Left renal cortex interstitium (tissue), 4 donors: ENCODE measurements at regions not wholly inside any gene's neighbourhood (a gene's known extent, or its start where the extent isn't known, plus 50 kb on each side); places are given as distances from the start of the nearest gene placed in this dataset.
"Not testable (repeated sequence)": the region's sequence is repeated elsewhere in the genome, so short reads cannot be mapped to it uniquely, and the experiment has no call there.

Experiments
- DNase-seq, 4 donors: peaks; one replicate each; pipeline ENCODE4 v3.0.0-alpha.2; 2013; ENCODE audit warnings: low read depth in 4 of 4, low spot score in 2 of 4, missing footprints in 1 of 4

GRCh38 chr2:7515327-7515726, 598.1 kb downstream of the RNF144A start:
- no peak for DNase-seq

DNA sequence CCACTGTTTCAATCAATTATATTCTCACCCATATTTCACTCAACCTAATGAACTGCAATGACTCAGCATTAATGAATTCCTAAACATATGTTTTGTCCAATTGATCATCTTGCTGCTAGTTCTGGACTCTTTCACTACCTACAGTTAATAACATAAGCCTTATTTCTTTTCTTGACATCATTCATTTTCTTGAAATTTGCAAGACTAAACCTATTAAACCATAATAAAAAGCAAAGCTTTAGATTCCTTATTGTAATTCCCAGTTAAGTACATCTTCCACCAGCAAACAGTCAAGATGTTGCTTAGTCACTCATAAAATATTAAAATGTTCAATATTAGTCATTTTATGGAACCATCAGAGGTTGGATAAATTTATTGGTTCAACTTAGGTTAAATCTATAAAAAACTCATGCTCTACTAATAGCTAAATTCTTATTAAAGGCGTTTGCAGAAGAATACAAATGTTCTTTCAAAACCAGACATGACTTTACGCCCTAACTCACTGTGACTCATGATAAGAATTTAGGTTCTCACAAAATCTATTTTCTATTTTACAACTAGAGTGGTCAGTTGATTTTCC, 599.4 kb downstream of the RNF144A start:
- DNase-seq: no peak

GRCh38 chr2:7517088-7517487, 599.9 kb downstream of the RNF144A start:
- no peak for DNase-seq

- no peak for DNase-seq
These were observed 600.6 kb downstream of the RNF144A start for GRCh38 chr2:7517851-7518250.

DNA sequence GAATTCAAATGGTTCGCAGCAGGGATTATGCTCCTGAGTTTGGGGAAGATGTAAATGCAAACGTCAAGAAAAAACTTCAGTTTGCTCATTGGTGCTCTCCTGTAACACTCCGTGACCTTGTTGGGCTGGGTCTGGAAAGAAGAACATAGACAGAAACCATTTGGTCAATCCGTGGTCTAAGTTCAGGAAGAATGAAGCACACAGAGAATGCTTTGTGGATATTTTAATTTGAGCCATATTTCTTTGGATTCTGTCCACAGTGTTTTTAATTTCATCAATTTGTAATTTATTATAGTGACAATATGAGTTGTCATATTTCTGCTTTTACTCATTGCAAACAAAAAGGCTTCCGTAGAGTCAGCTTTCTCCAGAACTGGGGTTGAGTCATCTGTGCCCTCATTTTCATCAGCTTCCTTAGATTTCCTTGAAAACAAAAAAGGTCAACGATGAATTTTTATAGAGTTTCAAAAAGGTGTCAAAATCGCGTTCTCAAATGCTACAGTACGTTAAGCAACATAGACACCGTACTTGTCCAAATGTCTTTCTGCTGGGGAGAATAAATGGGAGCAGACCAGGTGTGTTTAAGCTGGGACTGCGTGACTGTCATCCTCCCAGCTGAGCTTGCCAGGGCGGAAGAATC, 606.4 kb downstream of the RNF144A start:
- DNase-seq: no peak

DNA sequence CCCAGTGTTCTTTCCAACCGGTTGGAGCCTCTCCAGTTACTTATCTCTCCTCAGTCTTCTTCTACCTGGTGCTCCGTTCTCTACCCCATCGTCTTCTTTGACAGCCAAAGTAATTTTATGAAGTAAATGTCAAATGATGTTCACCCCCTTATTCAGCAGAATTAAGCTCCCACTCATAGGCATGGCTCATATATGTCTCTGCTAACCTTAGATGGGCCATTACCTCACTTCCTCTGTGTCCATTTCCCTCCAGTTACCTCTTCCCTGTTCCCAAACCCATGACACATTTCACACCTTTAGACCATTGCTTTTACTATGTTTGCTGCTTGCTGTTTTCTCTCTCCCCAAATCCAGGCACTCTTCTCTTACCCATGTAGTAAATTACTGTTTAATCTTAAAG, 607.0 kb downstream of the RNF144A start:
- no peak for DNase-seq

GRCh38 chr2:7525746-7526145, 608.5 kb downstream of the RNF144A start:
- DNase-seq: no peak

- DNase-seq: no peak
These were observed 610.0 kb downstream of the RNF144A start for GRCh38 chr2:7527165-7527722.

- no peak for DNase-seq
These were observed 612.8 kb downstream of the RNF144A start for GRCh38 chr2:7530001-7530400.

DNA sequence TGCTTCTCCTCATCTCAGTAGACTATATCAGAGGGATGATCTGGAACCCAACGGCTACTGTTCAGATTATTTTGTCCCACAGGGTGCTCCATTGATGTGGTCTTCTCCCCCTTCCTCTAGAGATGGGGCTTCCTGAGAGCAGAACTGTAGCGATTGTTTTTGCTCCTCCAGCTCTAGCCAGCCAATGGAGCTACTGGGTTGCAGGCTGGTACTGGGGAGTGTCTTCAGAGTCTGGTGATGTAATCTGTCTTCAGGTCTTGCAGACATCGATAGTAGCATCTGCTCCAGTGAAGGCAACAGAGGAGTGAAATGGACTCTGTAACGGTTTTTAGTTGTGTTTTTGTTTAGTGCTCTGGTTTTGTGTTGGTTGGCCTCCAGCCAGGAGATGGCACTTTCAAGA, 621.9 kb downstream of the RNF144A start:
- DNase-seq: no peak

- DNase-seq: no peak
These were observed 622.5 kb downstream of the RNF144A start for GRCh38 chr2:7539760-7540159.

DNA sequence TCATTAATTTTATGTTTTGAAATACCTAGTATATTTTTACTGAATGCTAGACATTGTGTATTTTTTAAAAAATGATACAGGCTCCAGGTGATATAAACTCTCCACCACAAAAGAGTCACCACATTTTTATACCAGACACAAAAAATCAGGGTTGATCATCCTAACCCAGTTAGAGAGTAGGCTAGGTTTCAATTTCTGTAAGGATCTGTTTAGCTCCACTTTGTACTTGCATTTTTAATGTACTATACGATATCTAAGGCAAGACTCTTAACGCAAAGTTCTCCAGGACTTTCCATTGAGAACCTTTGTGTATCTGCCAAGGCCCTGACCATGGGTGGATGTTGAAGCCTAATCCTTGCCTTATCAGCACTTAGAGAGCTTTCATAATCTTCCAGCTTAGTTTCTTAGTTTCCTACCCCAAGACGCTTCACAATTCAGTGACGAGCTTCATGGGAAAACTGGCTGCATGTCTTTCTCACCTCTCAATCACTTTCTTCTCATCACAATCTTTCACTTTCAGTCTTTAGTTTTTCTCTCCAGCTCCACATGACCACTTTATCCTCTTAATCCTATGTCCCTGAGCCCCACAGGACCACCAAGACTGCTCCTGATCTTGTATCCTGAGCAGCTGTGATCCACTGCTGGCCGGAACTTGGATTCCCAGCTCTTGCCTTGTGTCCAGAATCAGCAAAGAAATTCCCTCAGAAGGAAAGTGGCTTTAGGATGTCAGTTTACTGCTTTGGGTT, 635.8 kb downstream of the RNF144A start:
- DNase-seq: no peak

GRCh38 chr2:7555260-7555659, 638.0 kb downstream of the RNF144A start:
- DNase-seq: no peak

GRCh38 chr2:7557376-7557775, 640.2 kb downstream of the RNF144A start:
- DNase-seq: no peak

GRCh38 chr2:7559791-7560190, 642.6 kb downstream of the RNF144A start:
- DNase-seq: no peak

DNA sequence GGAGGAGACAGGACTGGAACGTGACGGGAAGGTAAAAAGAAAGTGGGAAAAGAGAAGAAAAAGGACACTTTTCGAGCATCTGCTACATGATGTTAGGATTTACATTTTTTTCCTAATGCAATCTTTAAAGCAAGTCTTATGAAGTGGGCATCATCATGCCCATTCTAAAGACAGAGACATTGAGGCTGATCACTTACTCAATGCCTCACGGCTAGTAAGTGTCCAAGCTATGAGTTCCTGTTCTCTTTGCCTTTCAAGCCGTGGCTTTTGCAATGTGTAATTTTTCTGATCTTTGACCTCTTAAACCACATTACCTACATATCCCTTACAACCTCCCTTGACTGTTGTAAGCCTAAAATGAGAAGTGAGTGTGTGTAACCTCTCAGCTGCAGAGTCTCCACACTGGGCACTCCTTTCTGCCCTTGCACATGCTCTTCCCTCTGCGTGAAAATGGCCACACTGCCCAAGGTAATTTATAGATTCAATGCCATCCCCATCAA, 649.2 kb downstream of the RNF144A start:
- DNase-seq: no peak

- not testable (repeated sequence) for DNase-seq
These were observed 649.9 kb downstream of the RNF144A start for GRCh38 chr2:7567116-7567515.

- no peak for DNase-seq
These were observed 650.4 kb downstream of the RNF144A start for GRCh38 chr2:7567646-7568045.

GRCh38 chr2:7570247-7570646, 653.0 kb downstream of the RNF144A start:
- DNase-seq: no peak

GRCh38 chr2:7571701-7572100, 654.5 kb downstream of the RNF144A start:
- no peak for DNase-seq

- DNase-seq: no peak
These were observed 655.2 kb downstream of the RNF144A start for GRCh38 chr2:7572450-7572849.
